IPS-NIHi7 (cell line): ENCODE measurements at regions not wholly inside any gene's neighbourhood (a gene's known extent, or its start where the extent isn't known, plus 50 kb on each side); places are given as distances from the start of the nearest gene placed in this dataset.

Experiments
- DNase-seq: peaks from one replicate; pipeline ENCODE4 v3.0.0; 2012; ENCODE audit warnings: mixed read lengths; ENCODE audit errors: extremely low spot score

DNA sequence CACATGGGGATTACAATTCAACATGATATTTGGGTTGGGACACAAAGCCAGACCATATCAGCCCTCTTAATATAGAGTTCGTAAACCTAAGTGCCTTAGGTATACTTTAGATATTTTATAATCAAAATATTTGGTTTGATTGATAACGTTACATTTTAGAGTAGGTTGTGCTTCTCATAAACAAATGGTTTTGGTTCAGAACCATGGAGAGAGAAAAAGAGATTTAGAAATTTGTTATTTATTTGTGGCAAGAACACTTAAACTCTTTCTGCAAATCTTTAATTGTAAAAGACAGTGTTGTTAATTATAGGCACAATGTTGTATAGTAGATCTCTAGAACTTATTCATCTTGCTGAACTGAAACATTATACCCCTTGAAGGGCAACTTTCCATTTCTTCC is 298.8 kb downstream of the TENT4A start:
- DNase-seq: no peak

DNA sequence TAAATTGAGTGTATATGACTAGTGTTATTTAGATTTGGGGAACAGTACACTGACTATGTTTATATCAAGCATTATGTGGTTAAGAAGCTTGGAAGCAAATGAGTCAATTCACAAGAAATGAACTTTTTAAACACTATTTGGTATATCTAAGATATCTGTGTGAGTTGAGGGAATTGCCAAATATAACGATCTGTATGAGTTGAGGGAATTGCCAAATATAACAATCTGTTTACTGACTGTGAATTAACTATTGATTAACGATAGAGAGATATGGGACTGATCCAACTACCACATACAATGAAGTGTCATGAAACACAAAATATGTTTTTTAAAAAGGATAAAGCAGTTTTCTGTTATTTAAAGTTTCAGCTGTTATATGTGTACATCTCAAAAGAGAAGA is 301.4 kb downstream of the TENT4A start:
- no peak for DNase-seq

DNA sequence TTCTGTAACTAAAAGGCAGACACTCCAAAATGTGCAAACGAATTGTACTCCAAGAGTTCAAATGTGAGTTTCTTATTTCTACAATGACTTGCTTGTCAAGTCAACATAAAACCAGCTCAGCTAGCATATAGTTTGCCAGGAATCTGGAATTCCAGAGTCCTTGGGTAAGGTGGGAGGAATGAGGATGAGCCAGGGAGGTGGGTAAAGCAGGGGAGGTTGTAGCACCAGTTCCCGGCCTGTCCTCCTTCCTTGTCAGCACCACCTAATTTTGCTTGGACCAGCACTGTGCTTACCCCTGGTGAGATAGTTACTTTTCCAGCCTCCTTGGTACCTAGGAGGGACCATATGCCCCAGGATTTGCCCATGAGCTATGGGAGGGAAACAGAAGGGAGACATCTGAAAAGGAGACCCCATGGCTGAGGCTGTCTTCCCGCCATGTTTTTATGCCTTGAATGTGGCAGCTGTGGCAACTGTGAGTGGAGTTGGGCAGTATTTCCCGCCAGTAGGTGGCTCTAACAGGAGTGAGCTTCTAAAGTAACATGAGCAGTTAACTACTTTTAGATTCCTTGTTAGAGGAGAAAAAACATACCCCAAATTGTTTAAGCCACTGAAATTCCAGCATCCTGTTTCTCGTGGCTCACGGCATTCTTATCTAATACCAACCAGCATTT is 302.5 kb downstream of the TENT4A start:
- DNase-seq: peak; percentile 59

DNA sequence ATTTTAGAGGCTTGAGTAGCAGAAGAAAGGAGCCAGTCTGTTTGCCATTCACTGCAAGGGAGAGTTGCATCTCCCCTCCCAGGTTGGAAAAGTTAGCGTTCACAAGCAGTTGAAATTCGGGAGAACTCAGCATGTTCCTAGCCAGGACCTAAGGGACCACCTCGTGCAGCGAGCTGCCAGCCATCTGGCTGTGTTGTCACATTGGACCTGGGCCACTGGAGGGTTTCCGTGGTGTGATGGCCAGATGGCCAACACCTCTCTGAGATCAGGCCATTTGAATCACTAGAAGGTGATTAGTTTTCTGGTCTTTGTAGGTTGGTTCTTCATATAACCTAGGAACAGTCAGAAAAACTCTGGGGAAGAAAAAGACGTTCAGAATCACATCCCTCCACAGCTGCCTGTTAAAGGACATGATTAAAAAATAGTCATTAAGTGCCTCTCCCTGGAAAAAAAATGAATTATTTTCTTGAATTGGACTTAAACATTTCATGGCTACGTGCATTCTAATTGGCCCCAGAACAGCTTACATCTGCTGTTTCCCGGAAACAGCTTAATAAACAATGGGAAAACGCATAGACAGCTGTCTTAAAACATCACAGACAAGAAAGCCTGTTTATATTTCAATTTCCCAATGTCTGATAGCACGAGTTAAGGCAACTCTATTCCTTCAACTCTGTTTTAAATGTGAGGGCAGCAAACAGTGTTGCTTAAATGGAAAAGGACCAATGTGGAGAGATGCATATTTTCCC is 303.9 kb downstream of the TENT4A start:
- no peak for DNase-seq

GRCh38 chr5:7018198-7018597 is 305.0 kb downstream of the TENT4A start:
- DNase-seq: no peak

- no peak for DNase-seq
These were observed 305.4 kb downstream of the TENT4A start for GRCh38 chr5:7018601-7019000.

- DNase-seq: no peak
These were observed 323.1 kb downstream of the TENT4A start for GRCh38 chr5:7036192-7036835.

- DNase-seq: no peak
These were observed 325.8 kb downstream of the TENT4A start for GRCh38 chr5:7039074-7039473.

DNA sequence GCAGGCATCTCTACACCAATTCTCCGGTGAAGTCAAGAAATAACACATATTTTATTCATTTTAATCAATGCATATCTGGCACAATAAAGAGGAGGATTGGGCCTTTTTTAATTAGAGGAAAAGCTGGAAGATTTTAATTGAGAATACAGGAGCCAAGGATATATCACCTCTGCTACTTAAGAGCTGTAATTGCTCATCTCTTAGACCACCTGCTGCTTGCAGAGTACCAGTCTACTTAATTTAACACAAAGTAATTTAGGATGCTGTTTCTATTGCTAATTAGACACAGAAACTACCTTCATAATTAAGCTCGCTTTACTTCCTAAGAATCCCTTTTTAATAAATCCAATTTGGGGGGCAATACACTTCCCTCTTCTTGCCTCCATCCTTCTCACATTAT is 326.9 kb downstream of the TENT4A start:
- no peak for DNase-seq

GRCh38 chr5:7043797-7044196 is 330.6 kb downstream of the TENT4A start:
- DNase-seq: no peak

DNA sequence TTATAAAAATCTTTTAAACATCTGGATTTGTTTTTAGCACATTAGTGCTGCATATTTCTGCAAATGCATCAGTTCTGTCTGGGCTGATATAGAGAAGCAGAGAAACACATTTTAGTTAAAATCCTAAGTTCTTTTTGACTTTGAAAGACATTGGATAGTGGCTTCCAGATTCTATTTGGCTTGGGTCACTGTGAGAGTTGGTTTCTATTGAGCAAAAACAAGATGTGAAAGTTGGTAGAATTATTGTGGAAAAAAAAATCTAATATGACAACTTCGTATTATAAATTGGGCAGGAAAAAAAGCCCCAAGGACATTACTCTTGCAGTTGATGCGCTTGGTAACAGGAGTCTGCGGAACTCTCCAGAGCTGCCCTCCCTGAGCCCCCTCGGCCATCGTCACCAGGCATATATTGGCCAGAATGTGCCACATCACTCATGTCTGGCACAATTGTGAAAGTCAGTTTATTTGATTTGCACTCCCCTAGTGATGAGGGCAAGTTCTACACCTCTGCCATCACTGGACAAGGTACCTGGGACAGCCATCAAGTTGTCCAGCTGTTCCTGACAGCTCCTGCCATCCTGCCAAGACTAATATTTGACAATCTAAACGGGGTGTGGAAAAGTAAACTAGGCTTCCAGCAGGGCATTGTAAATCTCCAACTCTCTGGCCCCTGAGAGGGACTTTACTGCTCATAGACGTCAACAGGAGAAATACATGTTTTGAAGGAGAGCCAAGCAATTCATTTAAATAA is 334.5 kb downstream of the TENT4A start:
- no peak for DNase-seq

DNA sequence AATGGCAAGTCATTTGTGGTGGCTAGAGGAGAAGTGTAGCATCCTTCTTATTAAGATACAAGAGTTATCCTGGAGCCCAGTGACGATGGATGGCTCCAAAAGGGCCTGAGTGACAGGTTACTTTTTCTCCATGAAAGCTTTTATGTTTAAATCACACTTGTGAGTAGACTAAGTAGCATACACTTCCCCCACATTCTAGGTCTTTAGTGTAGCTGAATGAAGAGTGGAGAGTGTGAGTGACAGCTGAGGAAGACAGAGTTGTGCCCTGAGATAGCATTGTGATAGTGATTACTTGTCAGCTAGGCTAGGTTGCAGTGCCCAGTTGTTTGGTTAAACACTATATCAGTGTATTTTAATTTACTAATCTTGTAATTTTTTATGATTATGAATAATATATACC is 337.8 kb downstream of the TENT4A start:
- no peak for DNase-seq

DNA sequence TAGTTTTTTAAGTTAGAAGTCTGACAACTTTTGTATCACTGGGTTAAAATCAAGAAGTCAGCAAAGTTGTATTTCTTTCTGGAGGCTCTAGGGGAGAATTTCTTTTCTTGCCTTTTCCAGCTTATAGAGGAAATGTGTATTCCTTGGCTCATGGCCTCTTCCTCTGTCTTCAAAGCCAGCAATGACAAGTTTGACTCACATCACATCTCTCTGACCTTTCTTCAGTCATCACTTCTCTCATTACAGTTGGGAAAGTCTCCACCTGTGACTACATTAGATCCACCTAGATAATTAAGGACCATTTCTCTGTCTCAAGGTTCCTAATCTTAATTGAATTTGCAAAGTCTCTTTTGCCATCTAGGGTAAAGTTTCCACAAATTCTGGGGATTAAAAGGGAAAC is 339.9 kb downstream of the TENT4A start:
- DNase-seq: no peak

DNA sequence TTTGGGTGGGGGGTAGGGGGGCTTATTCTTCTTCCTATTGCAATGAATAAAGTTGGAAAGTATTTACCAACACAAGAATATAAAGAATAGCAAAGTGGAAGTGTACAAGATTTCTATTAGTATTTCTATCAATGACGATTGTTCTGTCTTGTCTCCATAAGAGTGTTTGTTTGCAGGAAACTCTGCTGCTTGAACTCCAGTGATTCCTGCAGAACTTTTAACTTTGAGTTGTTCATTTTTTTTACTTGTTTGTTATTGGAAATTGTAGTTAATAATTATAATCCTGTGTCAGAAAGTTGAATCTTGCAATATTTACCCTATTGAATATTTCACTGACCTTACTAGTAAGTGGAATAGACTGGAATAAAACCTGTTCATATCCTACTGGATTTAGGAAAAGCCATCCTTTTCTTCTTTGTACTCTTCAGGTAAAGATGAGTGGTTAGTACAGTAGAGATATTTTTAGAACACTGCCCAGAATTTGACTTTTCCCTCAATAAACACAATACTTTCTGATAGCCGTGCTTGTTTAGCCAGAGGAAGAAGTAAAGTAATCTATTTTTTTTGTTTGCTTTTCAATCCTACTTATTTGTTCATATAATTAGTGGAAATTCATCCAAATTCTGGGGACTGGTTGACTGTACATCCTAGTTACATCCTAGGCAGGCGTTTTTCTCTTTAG is 340.4 kb downstream of the TENT4A start:
- DNase-seq: no peak

GRCh38 chr5:7066471-7067235 is 329.3 kb upstream of the ADCY2 start:
- DNase-seq: no peak

- no peak for DNase-seq
These were observed 327.8 kb upstream of the ADCY2 start for GRCh38 chr5:7068156-7068555.

DNA sequence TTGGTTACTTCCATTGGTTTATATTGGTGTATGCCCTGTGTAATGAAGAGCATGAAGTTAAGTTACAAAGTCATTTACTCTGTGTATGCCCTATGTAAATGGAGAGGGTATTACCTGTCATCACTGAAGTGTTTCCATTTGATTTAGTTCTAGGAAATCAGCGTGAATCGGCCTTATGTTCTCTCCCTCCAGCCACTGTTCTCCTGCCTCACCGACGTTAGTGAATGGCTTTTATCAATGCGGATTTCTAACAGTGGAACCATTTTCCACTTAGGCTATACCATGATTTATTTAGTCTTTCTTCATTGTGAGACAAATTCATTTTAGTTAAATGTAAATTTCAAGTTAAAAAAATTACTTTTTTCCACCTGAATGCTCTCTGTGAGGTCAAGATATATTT is 327.0 kb upstream of the ADCY2 start:
- no peak for DNase-seq

GRCh38 chr5:7072188-7072587 is 323.8 kb upstream of the ADCY2 start:
- no peak for DNase-seq

- DNase-seq: no peak
These were observed 322.3 kb upstream of the ADCY2 start for GRCh38 chr5:7073666-7074065.

- no peak for DNase-seq
These were observed 321.8 kb upstream of the ADCY2 start for GRCh38 chr5:7074176-7074575.

DNA sequence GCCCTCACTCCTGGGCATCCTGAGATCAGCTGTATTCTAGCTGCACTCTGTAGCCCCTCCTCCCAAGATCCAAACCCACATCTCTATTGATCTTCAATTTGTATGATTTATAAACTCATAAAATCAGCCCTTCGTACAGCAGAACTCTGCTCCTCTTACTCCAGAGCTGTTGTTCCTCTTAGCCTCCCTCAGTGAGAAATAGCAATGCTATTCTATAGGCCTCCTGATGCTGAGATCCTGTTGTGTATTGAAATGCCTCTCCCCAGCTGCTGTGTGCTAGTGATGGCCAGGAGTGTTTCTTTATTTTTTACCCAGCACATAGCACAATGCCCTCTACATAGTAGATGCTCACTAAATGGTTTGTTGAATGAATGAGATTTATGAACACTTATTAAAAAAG is 320.5 kb upstream of the ADCY2 start:
- DNase-seq: no peak
